SJCRH30 (cell line): ENCODE measurements at regions not wholly inside any gene's neighbourhood (a gene's known extent, or its start where the extent isn't known, plus 50 kb on each side); places are given as distances from the start of the nearest gene placed in this dataset.

Experiments
- DNase-seq, 2 experiments: peaks; one replicate each; pipeline ENCODE4 v3.0.0-alpha.2; 2015 to 2020
- H3K27ac ChIP-seq: fragments of 250-450 bp; sonication (Bioruptor Pico); 2 replicates; pipeline ENCODE4 v1.5.1; 2020; ENCODE audit warnings: mild to moderate bottlenecking, moderate library complexity
- H3K27me3 ChIP-seq: fragments of 250-450 bp; sonication (Bioruptor Pico); 2 replicates; pipeline ENCODE4 v1.5.1; 2020; ENCODE audit warnings: mild to moderate bottlenecking, moderate library complexity
- H3K36me3 ChIP-seq: fragments of 250-450 bp; sonication (Bioruptor Pico); 2 replicates; pipeline ENCODE4 v1.5.1; 2020; ENCODE audit warnings: mild to moderate bottlenecking, moderate library complexity
- H3K4me1 ChIP-seq: fragments of 250-450 bp; sonication (Bioruptor Pico); 2 replicates; pipeline ENCODE4 v1.5.1; 2020; ENCODE audit warnings: mild to moderate bottlenecking, moderate library complexity
- H3K4me3 ChIP-seq: fragments of 250-450 bp; sonication (Bioruptor Pico); 2 replicates; pipeline ENCODE4 v1.5.1; 2020; ENCODE audit warnings: mild to moderate bottlenecking, moderate library complexity
- H3K9me3 ChIP-seq: fragments of 250-450 bp; sonication (Bioruptor Pico); replicated peaks from 2 replicates; pipeline ENCODE4 v1.5.1; 2020; ENCODE audit warnings: mild to moderate bottlenecking, moderate library complexity

DNA sequence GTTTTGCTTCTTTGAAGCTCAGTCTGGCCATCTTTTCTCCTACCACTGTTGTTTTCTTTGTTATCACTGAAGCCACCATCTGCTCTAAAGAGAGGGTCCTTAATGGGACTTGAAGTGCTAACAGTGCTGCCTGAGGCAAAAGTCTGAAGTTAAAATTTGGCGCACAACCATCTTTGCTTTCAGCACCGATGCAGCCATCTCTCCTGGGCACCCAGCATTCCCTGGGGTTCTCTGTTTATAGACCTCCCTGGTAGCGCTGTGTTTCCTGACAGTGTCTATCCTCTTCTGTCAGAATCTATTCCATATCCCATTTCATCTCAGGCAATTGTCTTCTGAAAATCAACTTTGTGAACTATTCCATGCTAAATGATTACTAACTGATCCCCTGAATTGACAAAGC is 491.5 kb upstream of the MPDZ start:
- no peaks in the 10 kb centered on the region; the same call in 1 of the 2 replicates for H3K9me3 ChIP-seq
- no peak for DNase-seq
- no peaks in the 10 kb centered on the region for H3K4me1 ChIP-seq
- H3K36me3 ChIP-seq: no peaks in the 10 kb centered on the region
- H3K27me3 ChIP-seq: no peaks in the 10 kb centered on the region
- H3K4me3 ChIP-seq: no peak overlapping the region
- no peak overlapping the region for H3K27ac ChIP-seq

DNA sequence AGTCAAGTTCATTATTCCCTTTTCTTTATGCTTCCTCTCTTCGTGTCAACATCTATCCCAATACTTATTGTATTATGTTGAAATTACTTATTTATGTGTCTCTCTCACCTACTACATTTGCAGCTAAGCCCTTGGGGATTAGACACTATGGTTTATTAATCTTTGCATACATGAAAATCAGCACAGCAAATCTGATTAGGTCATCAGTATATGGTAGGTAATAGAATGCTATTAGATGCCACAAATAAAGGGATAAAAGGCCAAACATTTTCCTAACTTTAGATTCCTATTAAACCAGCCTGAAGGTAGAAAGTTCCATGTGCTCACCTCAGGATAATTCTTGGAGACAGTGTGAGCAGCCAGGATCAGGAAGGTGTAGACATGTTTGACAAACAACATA is 490.1 kb upstream of the MPDZ start:
- Histone ChIP-seq H3K27ac (no peak overlapping the region), H3K4me3 (no peak overlapping the region), H3K36me3 (no peaks in the 10 kb centered on the region)

DNA sequence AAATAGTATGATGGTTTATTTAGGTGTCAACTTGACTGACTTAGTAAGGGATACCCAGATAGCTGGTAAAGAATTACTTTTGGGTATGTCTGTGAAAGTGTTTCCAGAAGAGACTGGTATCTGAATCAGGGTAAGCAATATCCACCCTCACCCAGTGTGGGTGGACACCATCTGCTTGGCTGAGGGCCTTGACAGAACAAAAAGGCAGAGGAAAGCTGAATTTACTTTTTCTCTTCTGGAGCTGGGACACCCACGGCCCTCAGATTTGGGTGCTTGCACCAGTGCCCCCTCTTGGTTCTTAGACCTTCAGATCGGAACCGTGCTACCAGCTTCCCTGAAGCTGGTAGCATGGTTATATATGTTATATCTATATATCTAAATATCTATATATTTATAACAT is 489.5 kb upstream of the MPDZ start:
- Histone ChIP-seq H3K27ac (no peak overlapping the region), H3K4me3 (no peak overlapping the region), H3K36me3 (no peaks in the 10 kb centered on the region), H3K4me1 (no peaks in the 10 kb centered on the region), H3K27me3 (no peaks in the 10 kb centered on the region), H3K9me3 (no peaks in the 10 kb centered on the region; the same call in none of the 2 replicates)
- DNase-seq: no peak

More for the DNA sequence above, 490.1 kb upstream of the MPDZ start:
- H3K4me1 ChIP-seq: no peaks in the 10 kb centered on the region
- no peak for DNase-seq
- H3K27me3 ChIP-seq: no peaks in the 10 kb centered on the region
- no peaks in the 10 kb centered on the region; the same call in 1 of the 2 replicates for H3K9me3 ChIP-seq

DNA sequence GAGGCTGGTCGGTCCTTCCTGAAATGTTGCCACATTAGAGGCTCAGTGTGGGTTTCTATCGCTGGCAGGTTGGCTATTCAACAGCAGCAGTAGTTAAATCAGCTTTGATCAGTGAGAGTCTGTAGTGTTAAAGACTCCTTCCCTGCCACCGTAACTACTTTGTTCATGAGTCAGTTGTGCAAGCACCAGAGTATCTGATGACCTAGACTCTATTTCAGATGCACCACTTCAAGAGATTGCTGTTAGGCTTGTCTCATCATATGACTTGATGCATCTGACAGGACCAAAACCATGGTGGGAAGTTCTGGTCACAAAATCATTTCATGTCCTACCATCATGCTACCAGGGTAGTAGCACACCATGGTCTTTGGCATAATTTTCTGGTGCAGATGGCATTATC is 482.7 kb upstream of the MPDZ start:
- no peaks in the 10 kb centered on the region for H3K27me3 ChIP-seq
- no peak overlapping the region for H3K27ac ChIP-seq
- no peak for DNase-seq

GRCh38 chr9:13759551-13759950 is 480.1 kb upstream of the MPDZ start:
- no peaks in the 10 kb centered on the region for H3K36me3 ChIP-seq
- DNase-seq: peak; percentile 7 to 20
- no peaks in the 10 kb centered on the region for H3K27me3 ChIP-seq
- 0 out of 2 replicates have a peak, but pooled peaks cover 2% of the 10 kb centered on the region for H3K4me1 ChIP-seq
- H3K9me3 ChIP-seq: no peaks in the 10 kb centered on the region; the same call in 1 of the 2 replicates
- H3K27ac ChIP-seq: no peak overlapping the region
- H3K4me3 ChIP-seq: no peak overlapping the region

More for the DNA sequence above, 482.7 kb upstream of the MPDZ start:
- no peaks in the 10 kb centered on the region for H3K36me3 ChIP-seq
- 0 out of 2 replicates have a peak, but pooled peaks cover 2% of the 10 kb centered on the region for H3K4me1 ChIP-seq
- H3K4me3 ChIP-seq: no peak overlapping the region
- H3K9me3 ChIP-seq: no peaks in the 10 kb centered on the region; the same call in 1 of the 2 replicates

DNA sequence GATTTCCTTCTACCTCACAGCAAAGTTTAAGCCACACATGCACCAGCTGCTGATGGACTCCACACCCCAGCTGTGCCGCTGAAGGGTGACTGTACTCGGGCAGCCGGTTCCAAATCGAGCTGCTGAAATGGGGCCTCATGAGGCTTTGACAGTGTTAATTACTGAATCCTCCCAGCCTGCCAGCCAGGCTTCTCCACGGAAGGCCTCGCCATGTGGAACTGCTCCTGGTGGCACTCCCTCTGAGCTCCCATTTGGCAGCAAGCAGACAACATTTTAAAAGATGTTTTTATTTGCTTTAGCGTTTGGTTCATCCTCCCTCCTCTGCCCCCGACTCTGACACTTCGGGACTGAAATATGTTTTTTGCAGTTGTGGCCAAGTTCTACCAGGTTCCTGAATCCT is 479.4 kb upstream of the MPDZ start:
- Histone ChIP-seq H3K9me3 (no peaks in the 10 kb centered on the region; the same call in 1 of the 2 replicates), H3K27me3 (no peaks in the 10 kb centered on the region), H3K4me3 (no peak overlapping the region), H3K36me3 (no peaks in the 10 kb centered on the region), H3K27ac (no peak overlapping the region), H3K4me1 (0 out of 2 replicates have a peak, but pooled peaks cover 2% of the 10 kb centered on the region)
- DNase-seq: no peak

GRCh38 chr9:13756943-13757342 is 477.5 kb upstream of the MPDZ start:
- H3K27me3 ChIP-seq: no peaks in the 10 kb centered on the region
- H3K4me1 ChIP-seq: 0 out of 2 replicates have a peak, but pooled peaks cover 2% of the 10 kb centered on the region
- no peaks in the 10 kb centered on the region for H3K36me3 ChIP-seq
- no peak for DNase-seq
- no peak overlapping the region for H3K27ac ChIP-seq
- H3K9me3 ChIP-seq: no peaks in the 10 kb centered on the region
- no peak overlapping the region for H3K4me3 ChIP-seq

DNA sequence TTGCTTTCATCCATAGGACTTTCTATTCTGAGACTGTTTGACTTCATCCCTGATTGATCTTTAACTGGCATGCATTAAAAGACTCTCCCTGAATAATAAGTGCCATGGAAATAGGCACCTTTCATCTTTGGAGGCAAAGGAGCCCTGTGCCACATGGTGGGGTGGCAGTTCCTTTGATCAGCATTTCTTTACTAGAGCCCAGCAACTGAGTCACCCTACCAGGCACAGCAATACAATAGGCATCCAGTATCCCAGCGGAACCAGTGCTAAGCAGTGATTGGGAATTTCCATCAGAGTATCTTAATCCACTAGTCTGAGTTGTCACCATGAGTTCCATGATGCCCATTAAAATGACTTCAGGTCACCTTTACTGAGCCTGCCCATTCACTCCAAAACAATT is 476.1 kb upstream of the MPDZ start:
- 0 out of 2 replicates have a peak, but pooled peaks cover 2% of the 10 kb centered on the region for H3K4me1 ChIP-seq
- H3K36me3 ChIP-seq: no peaks in the 10 kb centered on the region
- H3K4me3 ChIP-seq: no peak overlapping the region
- H3K27me3 ChIP-seq: no peaks in the 10 kb centered on the region
- no peak overlapping the region for H3K27ac ChIP-seq
- no peaks in the 10 kb centered on the region for H3K9me3 ChIP-seq
- no peak for DNase-seq

GRCh38 chr9:13750639-13751038 is 471.1 kb upstream of the MPDZ start:
- Histone ChIP-seq H3K9me3 (no peaks in the 10 kb centered on the region), H3K36me3 (no peaks in the 10 kb centered on the region), H3K27ac (no peak overlapping the region), H3K4me3 (no peak overlapping the region), H3K27me3 (no peaks in the 10 kb centered on the region), H3K4me1 (no peaks in the 10 kb centered on the region)
- no peak for DNase-seq

DNA sequence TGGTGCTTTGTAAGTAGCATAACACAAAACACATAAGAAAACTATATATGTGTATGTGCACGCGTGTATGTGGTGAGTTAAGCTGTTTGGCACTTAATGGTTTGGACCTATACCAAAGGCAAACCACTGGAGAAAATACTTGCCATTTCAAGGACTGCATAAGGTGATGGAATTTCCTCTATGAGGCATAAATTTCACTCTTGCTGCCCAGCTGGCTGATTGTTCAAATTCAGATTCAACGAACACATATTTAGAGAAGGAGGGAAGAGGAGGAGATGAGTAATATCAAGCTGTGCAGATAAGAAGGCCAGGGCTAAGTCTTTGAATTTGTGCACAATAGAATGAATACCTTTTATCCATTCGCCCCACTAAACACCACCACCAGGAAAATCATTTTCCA is 470.6 kb upstream of the MPDZ start:
- DNase-seq: no peak
- no peak overlapping the region for H3K27ac ChIP-seq

DNA sequence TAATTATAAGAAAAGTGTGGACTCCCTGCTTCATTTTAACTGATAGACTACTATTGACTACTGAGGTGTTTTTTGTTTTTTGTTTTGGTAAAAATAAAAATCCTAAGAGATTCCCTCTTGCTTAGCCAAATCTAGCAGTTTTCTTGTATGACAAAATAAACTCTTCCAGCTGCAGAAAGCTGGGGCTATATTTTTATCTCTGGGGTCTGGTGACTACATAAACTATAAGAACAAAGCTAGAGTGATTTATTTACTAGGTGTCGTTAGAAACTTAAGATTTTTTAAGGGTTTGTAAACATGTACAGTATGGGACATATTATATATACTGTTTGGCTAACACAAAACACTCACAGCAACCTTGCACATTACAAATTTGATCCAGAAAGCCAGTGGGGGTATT is 467.4 kb upstream of the MPDZ start:
- no peaks in the 10 kb centered on the region for H3K36me3 ChIP-seq
- H3K4me3 ChIP-seq: no peak overlapping the region
- H3K27me3 ChIP-seq: no peaks in the 10 kb centered on the region
- H3K9me3 ChIP-seq: no peaks in the 10 kb centered on the region
- H3K4me1 ChIP-seq: no peaks in the 10 kb centered on the region
- no peak for DNase-seq
- H3K27ac ChIP-seq: no peak overlapping the region

More for the DNA sequence above, 470.6 kb upstream of the MPDZ start:
- H3K4me3 ChIP-seq: no peak overlapping the region
- no peaks in the 10 kb centered on the region for H3K36me3 ChIP-seq
- no peaks in the 10 kb centered on the region for H3K9me3 ChIP-seq
- H3K27me3 ChIP-seq: no peaks in the 10 kb centered on the region
- H3K4me1 ChIP-seq: no peaks in the 10 kb centered on the region

DNA sequence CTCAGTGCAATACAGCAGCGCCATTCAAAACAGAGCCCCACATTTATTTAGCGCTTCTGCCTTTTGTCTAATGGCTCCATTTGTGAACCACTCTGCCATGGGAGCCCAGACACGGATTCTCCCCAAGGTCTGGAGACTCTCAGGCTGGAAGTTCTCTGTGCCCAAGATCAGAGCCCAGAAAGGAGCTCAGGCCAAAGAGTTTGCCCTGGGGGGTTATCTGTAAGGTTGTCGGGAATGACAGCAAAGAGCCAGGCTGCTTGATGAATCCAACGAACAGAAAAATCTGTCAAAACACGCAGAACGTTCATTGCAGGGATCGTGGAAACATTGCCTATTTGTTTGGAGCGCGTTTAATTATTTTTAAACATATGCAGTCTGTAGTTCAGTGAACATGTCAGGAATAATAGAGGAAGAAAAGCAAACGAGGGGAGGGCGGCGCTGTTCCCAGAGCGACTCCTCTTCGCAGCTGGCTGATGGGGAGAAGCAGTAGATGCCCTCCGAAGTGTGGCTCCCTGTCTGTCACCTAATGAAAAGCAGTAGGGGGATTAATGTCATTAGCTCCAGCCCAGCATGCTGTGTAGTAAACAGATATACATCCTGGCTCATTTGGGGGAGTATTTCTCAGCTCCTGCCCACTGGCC is 464.9 kb upstream of the MPDZ start:
- no peaks in the 10 kb centered on the region for H3K36me3 ChIP-seq
- DNase-seq: no peak
- H3K27me3 ChIP-seq: no peaks in the 10 kb centered on the region

DNA sequence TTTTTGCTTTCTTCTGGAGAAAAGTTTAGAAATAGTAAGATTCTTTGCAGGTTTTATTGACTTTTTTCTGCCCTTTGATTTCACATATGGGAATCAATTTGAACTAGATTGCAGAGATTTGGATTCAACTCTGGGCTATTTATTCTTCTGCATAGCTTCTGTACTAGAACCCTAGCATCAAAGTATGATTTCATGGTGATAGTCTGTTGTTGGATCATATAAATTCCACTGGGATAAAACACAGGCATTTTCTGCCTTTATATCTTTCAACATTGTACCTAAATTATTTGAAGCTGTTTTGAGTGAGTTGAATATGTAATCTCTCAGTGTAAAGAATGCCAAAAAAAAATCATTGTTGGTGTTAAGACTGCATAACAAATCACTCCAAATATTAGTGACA is 458.4 kb upstream of the MPDZ start:
- Histone ChIP-seq H3K4me3 (no peak overlapping the region), H3K36me3 (no peaks in the 10 kb centered on the region), H3K27ac (no peak overlapping the region), H3K27me3 (no peaks in the 10 kb centered on the region), H3K4me1 (peaks cover 9% of the 10 kb centered on the region), H3K9me3 (no peaks in the 10 kb centered on the region)
- DNase-seq: no peak

More for the DNA sequence above, 464.9 kb upstream of the MPDZ start:
- Histone ChIP-seq H3K4me3 (no peak overlapping the region), H3K9me3 (no peaks in the 10 kb centered on the region), H3K27ac (no peak overlapping the region), H3K4me1 (no peaks in the 10 kb centered on the region)

DNA sequence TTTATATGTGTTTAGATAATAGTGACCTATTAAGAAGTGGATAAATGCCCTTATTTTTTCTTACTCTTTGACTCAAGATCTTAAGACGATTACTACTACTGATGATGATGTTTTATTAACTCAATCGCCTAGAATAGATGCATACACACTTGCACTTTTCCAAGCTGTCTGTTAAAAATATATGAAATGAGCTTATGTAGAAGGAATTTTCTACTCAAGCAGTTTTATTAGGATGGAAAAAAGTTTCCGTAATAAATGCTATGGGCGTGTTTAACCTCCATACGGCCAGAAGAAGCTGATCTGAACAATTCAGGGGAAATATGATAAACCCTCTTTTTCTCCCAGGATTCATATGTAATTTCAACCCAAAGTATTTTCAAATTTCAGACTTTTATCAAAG is 455.7 kb upstream of the MPDZ start:
- Histone ChIP-seq H3K4me3 (no peak overlapping the region), H3K27me3 (no peaks in the 10 kb centered on the region), H3K36me3 (no peaks in the 10 kb centered on the region), H3K27ac (no peak overlapping the region), H3K9me3 (no peaks in the 10 kb centered on the region), H3K4me1 (peaks cover 10% of the 10 kb centered on the region)
- no peak for DNase-seq

DNA sequence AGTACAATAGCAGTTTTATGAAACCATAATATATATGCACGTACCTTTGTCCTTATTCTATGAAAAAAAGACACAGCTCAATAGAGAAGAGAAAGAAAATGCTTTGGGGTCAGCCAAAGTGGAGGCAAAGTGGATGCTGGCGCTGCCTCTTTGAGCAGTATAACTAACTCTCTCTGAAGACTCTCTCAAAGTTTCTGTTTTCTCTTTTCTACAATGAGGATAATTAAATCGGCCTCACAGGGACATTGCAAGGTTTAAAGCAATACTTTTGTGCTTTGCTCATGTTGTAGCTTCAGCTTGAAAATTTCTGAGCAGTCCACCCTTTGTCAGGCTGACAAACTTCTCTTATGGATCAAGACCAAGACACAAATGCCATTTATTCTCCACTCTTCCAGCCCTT is 455.1 kb upstream of the MPDZ start:
- no peaks in the 10 kb centered on the region for H3K27me3 ChIP-seq
- H3K36me3 ChIP-seq: no peaks in the 10 kb centered on the region
- H3K4me1 ChIP-seq: peaks cover 11% of the 10 kb centered on the region
- H3K4me3 ChIP-seq: no peak overlapping the region
- DNase-seq: no peak
- no peak overlapping the region for H3K27ac ChIP-seq
- H3K9me3 ChIP-seq: no peaks in the 10 kb centered on the region

DNA sequence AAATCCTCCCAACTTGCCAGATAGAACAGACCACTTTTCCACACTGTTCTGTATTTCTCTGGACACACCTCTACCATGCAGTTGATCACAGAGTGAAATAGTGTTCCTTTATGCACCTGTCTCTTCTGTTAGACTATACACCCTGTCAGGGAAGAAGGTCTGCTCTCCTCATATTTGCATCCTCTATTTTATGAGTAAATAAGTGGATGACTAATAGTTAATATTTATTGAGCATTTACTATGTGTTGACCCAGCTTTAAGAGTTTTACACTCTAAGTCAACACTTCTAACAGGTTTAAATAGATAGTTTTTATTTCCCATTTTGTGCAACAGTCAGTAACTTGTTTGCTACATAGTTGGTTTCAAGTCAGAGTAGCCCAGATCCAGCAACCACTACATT is 452.8 kb upstream of the MPDZ start:
- Histone ChIP-seq H3K27me3 (no peaks in the 10 kb centered on the region), H3K36me3 (no peaks in the 10 kb centered on the region)
- DNase-seq: no peak

More for the DNA sequence above, 452.8 kb upstream of the MPDZ start:
- Histone ChIP-seq H3K4me1 (peaks cover 27% of the 10 kb centered on the region), H3K9me3 (no peaks in the 10 kb centered on the region), H3K27ac (no peak overlapping the region), H3K4me3 (no peak overlapping the region)
